A673 (cell line): ENCODE measurements at regions not wholly inside any gene's neighbourhood (a gene's known extent, or its start where the extent isn't known, plus 50 kb on each side); places are given as distances from the start of the nearest gene placed in this dataset.

Experiments used
- CTCF ChIP-seq: fragments of 300-800, 200-600 bp; sonication (generic); conservative IDR thresholded peaks from 2 replicates; pipeline ENCODE4 v1.5.1; 2017; ENCODE audit warnings: low read depth, mild to moderate bottlenecking, antibody characterized with exemption, low read length, moderate library complexity, mixed read lengths
- EZH2 ChIP-seq: fragments of 200-600 bp; sonication (generic); IDR thresholded peaks from 2 replicates; pipeline ENCODE4 v1.6.1; 2017; ENCODE audit warnings: borderline replicate concordance, low read depth, mild to moderate bottlenecking, mixed read lengths, antibody characterized with exemption, low read length; ENCODE audit not compliant: poor library complexity, severe bottlenecking

GRCh38 chr16:75841517-75841916, 115.2 kb upstream of the CPHXL start:
- TF ChIP-seq CTCF (no peak), EZH2 (no peak)
